Suprapubic skin (tissue), 4 donors: ENCODE measurements at regions not wholly inside any gene's neighbourhood (a gene's known extent, or its start where the extent isn't known, plus 50 kb on each side); places are given as distances from the start of the nearest gene placed in this dataset.

Source experiments
- CTCF ChIP-seq, 2 donors: fragments of 200-600 bp in 1 of 2; fragments of 450-650 bp in 1 of 2; sonication (generic) in 1 of 2; IDR thresholded peaks; one replicate each; pipeline ENCODE4 v1.5.1; 2016 to 2019; ENCODE audit warnings: antibody characterized with exemption in 2 of 2, mild to moderate bottlenecking in 1 of 2, moderate library complexity in 1 of 2
- EP300 ChIP-seq: sonication (generic); formaldehyde crosslinking; IDR thresholded peaks from one replicate; pipeline ENCODE4 v1.6.1; 2017; ENCODE audit warnings: antibody characterized with exemption
- POLR2A ChIP-seq, 2 donors: fragments of 450-650 bp; IDR thresholded peaks; one replicate each; pipeline ENCODE4 v1.6.1; 2017; ENCODE audit warnings: antibody characterized with exemption in 2 of 2, mild to moderate bottlenecking in 2 of 2, moderate library complexity in 2 of 2
- POLR2AphosphoS5 ChIP-seq, 3 donors: sonication (generic); formaldehyde crosslinking; IDR thresholded peaks; one replicate each; pipeline ENCODE4 v1.6.1; 2017; ENCODE audit warnings: antibody characterized with exemption in 3 of 3

GRCh38 chr18:49652881-49653724 lies 91.2 kb downstream of the LIPG start:
- TF ChIP-seq CTCF (IDR thresholded peaks at IDR 0.05): no peak
- TF ChIP-seq POLR2A (IDR thresholded peaks at IDR 0.05): no peak
- no peak for TF ChIP-seq EP300
- no peak for TF ChIP-seq POLR2AphosphoS5 (IDR thresholded peaks at IDR 0.05)
